ENCODE measurements at regions not wholly inside any gene's neighbourhood (a gene's known extent, or its start where the extent isn't known, plus 50 kb on each side); places are given as distances from the start of the nearest gene placed in this dataset.
"Not testable (repeated sequence)": the region's sequence is repeated elsewhere in the genome, so short reads cannot be mapped to it uniquely, and the experiment has no call there.

- not testable (repeated sequence) for TF ChIP-seq POLR2A (IDR thresholded peaks at IDR 0.05); CTCF (IDR thresholded peaks at IDR 0.05 in 4 of 5, conservative IDR thresholded peaks at IDR 0.05 in 1 of 5)
Measured at GRCh38 chr2:89004238-89004637, 312.8 kb downstream of the RPIA start.

Measured in gastrocnemius medialis (tissue), 4 donors.